ENCODE measurements at regions not wholly inside any gene's neighbourhood (a gene's known extent, or its start where the extent isn't known, plus 50 kb on each side); places are given as distances from the start of the nearest gene placed in this dataset.

- TF ChIP-seq EZH2 (IDR thresholded peaks at IDR 0.05; ENCODE audit: low read length, unreplicated experiment) (no peak), EZH2phosphoT487 (IDR thresholded peaks at IDR 0.05; ENCODE audit: borderline replicate concordance, low read length) (no peak)
These were observed 77.8 kb upstream of the KAZN start for GRCh38 chr1:14520514-14521163.
